HCT116 (cell line): ENCODE measurements at regions not wholly inside any gene's neighbourhood (a gene's known extent, or its start where the extent isn't known, plus 50 kb on each side); places are given as distances from the start of the nearest gene placed in this dataset.

Experiments
- CBX3 ChIP-seq: IDR thresholded peaks from 2 replicates; pipeline ENCODE4 v1.6.1; 2012; ENCODE audit warnings: low read depth
- ELF1 ChIP-seq: IDR thresholded peaks from 2 replicates; pipeline ENCODE4 v1.6.1; 2012; ENCODE audit warnings: low read depth, borderline replicate concordance
- FOSL1 ChIP-seq: IDR thresholded peaks from 2 replicates; pipeline ENCODE4 v1.6.1; 2012; ENCODE audit warnings: low read depth
- JUND ChIP-seq: IDR thresholded peaks from 2 replicates; pipeline ENCODE4 v1.6.1; 2012
- POLR2A ChIP-seq: IDR thresholded peaks from 2 replicates; pipeline ENCODE4 v1.7.0; 2011; ENCODE audit warnings: borderline replicate concordance; ENCODE audit not compliant: insufficient read depth, insufficient read length; ENCODE audit errors: extremely low read depth
- POLR2AphosphoS5 ChIP-seq: IDR thresholded peaks from 2 replicates; pipeline ENCODE4 v1.6.1; 2011; ENCODE audit warnings: mild to moderate bottlenecking, low read depth, low read length, moderate library complexity
- SIN3A ChIP-seq: IDR thresholded peaks from 2 replicates; pipeline ENCODE4 v1.6.1; 2012; ENCODE audit warnings: low read depth
- SRF ChIP-seq: IDR thresholded peaks from 2 replicates; pipeline ENCODE4 v1.6.1; 2012; ENCODE audit warnings: low read depth
- YY1 ChIP-seq: IDR thresholded peaks from 2 replicates; pipeline ENCODE4 v1.6.1; 2011; ENCODE audit warnings: low read length, low read depth, moderate library complexity, mild to moderate bottlenecking; ENCODE audit not compliant: insufficient replicate concordance; ENCODE audit errors: extremely low read depth
- ZBTB33 ChIP-seq: IDR thresholded peaks from 2 replicates; pipeline ENCODE4 v1.6.1; 2011; ENCODE audit warnings: mild to moderate bottlenecking, low read length, moderate library complexity; ENCODE audit not compliant: insufficient replicate concordance; ENCODE audit errors: extremely low read depth
- ZNF274 ChIP-seq: fragments of 200-500 bp; sonication (Bioruptor generic); IDR thresholded peaks from 2 replicates; pipeline ENCODE4 v1.6.1; 2014; ENCODE audit warnings: mild to moderate bottlenecking, low read depth, low read length, inconsistent platforms
- TF ChIP-seq, protein P1 (sequence below), 3 experiments: fragments of 200-600 bp in 1 of 3; sonication (generic) in 1 of 3; IDR thresholded peaks in 2 of 3; conservative IDR thresholded peaks in 1 of 3; 2 replicates each; pipeline ENCODE4 v1.5.1; 2012 to 2017; ENCODE audit warnings: low read depth in 2 of 3, low read length in 2 of 3, antibody characterized with exemption in 1 of 3, borderline replicate concordance in 1 of 3, control low read depth in 1 of 3, mild to moderate bottlenecking in 1 of 3, mixed read lengths in 1 of 3, mixed run types in 1 of 3, moderate library complexity in 1 of 3; ENCODE audit not compliant: insufficient read depth in 1 of 3
- TF ChIP-seq, protein P2 (sequence below): IDR thresholded peaks from 2 replicates; pipeline ENCODE4 v1.6.1; 2012

- TF ChIP-seq, protein P1, sequence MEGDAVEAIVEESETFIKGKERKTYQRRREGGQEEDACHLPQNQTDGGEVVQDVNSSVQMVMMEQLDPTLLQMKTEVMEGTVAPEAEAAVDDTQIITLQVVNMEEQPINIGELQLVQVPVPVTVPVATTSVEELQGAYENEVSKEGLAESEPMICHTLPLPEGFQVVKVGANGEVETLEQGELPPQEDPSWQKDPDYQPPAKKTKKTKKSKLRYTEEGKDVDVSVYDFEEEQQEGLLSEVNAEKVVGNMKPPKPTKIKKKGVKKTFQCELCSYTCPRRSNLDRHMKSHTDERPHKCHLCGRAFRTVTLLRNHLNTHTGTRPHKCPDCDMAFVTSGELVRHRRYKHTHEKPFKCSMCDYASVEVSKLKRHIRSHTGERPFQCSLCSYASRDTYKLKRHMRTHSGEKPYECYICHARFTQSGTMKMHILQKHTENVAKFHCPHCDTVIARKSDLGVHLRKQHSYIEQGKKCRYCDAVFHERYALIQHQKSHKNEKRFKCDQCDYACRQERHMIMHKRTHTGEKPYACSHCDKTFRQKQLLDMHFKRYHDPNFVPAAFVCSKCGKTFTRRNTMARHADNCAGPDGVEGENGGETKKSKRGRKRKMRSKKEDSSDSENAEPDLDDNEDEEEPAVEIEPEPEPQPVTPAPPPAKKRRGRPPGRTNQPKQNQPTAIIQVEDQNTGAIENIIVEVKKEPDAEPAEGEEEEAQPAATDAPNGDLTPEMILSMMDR (IDR thresholded peaks at IDR 0.05 in 2 of 3, conservative IDR thresholded peaks at IDR 0.05 in 1 of 3; ENCODE audit: borderline replicate concordance in 1 of 3, insufficient read depth in 1 of 3, low read depth in 2 of 3, low read length in 2 of 3) = no peak
- TF ChIP-seq SRF (no peak), POLR2AphosphoS5 (no peak), ELF1 (no peak), FOSL1 (no peak), SIN3A (no peak), ZNF274 (no peak), POLR2A (no peak), CBX3 (no peak), YY1 (no peak), JUND (no peak), ZBTB33 (no peak)
- TF ChIP-seq, protein P2, sequence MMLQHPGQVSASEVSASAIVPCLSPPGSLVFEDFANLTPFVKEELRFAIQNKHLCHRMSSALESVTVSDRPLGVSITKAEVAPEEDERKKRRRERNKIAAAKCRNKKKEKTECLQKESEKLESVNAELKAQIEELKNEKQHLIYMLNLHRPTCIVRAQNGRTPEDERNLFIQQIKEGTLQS = no peak
Observed at GRCh38 chr5:143929486-143929885, 117.5 kb downstream of the HMHB1 start (continued).
